Hippocampal formation (tissue), 2 donors: ENCODE measurements at regions not wholly inside any gene's neighbourhood (a gene's known extent, or its start where the extent isn't known, plus 50 kb on each side); places are given as distances from the start of the nearest gene placed in this dataset.
"Not testable (repeated sequence)": the region's sequence is repeated elsewhere in the genome, so short reads cannot be mapped to it uniquely, and the experiment has no call there.

Experiments
- DNase-seq, 2 donors: peaks; one replicate each; lab custom pipeline; 2025; lab: John Stamatoyannopoulos, UW

GRCh38 chr5:36782612-36783011 is 94.0 kb upstream of the NIPBL start:
- DNase-seq = not testable (repeated sequence)

GRCh38 chr5:36786448-36787012 is 90.0 kb upstream of the NIPBL start:
- no peak for DNase-seq

- no peak for DNase-seq
Observed at GRCh38 chr5:36787365-36788093, 89.0 kb upstream of the NIPBL start.

- no peak for DNase-seq
Observed at GRCh38 chr5:36790847-36791246, 85.7 kb upstream of the NIPBL start.

GRCh38 chr5:36792560-36793180 is 83.9 kb upstream of the NIPBL start:
- no peak for DNase-seq

GRCh38 chr5:36795366-36795765 is 81.2 kb upstream of the NIPBL start:
- DNase-seq = no peak

- no peak for DNase-seq
Observed at GRCh38 chr5:36796155-36796554, 80.4 kb upstream of the NIPBL start.

GRCh38 chr5:36801523-36801922 is 75.0 kb upstream of the NIPBL start:
- no peak for DNase-seq

- no peak for DNase-seq
Observed at GRCh38 chr5:36802187-36802586, 74.4 kb upstream of the NIPBL start.

- DNase-seq = not testable (repeated sequence)
Observed at GRCh38 chr5:36813249-36813648, 63.3 kb upstream of the NIPBL start.

- no peak for DNase-seq
Observed at GRCh38 chr5:36815871-36816270, 60.7 kb upstream of the NIPBL start.

- DNase-seq = no peak
Observed at GRCh38 chr5:36820900-36821299, 55.7 kb upstream of the NIPBL start.

GRCh38 chr5:36826694-36827093 is 49.9 kb upstream of the NIPBL start:
- DNase-seq = no peak
